Hepatocyte (in vitro differentiated cells): ENCODE measurements at regions not wholly inside any gene's neighbourhood (a gene's known extent, or its start where the extent isn't known, plus 50 kb on each side); places are given as distances from the start of the nearest gene placed in this dataset.

Experiments used
- EZH2 ChIP-seq: fragments of 200-600 bp; sonication (generic); IDR thresholded peaks from 2 replicates; pipeline ENCODE4 v1.6.1; 2016; ENCODE audit warnings: antibody characterized with exemption, mild to moderate bottlenecking, borderline replicate concordance
- EZH2phosphoT487 ChIP-seq: fragments of 200-600 bp; sonication (generic); IDR thresholded peaks from one replicate; pipeline ENCODE4 v1.6.1; 2018; ENCODE audit warnings: antibody characterized with exemption, mild to moderate bottlenecking, low read depth, moderate library complexity; ENCODE audit not compliant: unreplicated experiment, severe bottlenecking
- TF ChIP-seq, protein P1 (sequence below): fragments of 200-600 bp; sonication (generic); IDR thresholded peaks from 2 replicates; pipeline ENCODE4 v1.5.1; 2016; ENCODE audit warnings: antibody characterized with exemption, mild to moderate bottlenecking; ENCODE audit not compliant: poor library complexity

DNA sequence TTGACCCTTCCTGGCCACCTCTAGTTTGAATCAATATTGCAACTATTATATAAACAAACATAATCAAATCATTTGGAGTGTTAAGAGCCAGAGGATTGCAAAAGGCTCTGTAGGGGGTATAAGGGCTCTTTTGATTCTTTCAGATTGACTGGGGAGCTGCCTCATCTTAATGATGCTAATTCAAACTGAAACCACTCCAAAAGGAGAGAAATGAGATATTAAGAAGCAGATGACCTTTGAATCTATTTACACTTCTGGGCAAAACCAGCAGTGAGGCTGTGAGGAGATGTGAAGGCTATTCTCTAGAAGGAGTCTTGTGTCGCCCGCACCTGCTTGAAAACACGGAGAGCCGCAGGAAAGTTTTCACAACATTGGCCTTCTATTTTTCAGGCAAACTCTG lies 311.2 kb upstream of the CRIM1 start:
- TF ChIP-seq, protein P1, sequence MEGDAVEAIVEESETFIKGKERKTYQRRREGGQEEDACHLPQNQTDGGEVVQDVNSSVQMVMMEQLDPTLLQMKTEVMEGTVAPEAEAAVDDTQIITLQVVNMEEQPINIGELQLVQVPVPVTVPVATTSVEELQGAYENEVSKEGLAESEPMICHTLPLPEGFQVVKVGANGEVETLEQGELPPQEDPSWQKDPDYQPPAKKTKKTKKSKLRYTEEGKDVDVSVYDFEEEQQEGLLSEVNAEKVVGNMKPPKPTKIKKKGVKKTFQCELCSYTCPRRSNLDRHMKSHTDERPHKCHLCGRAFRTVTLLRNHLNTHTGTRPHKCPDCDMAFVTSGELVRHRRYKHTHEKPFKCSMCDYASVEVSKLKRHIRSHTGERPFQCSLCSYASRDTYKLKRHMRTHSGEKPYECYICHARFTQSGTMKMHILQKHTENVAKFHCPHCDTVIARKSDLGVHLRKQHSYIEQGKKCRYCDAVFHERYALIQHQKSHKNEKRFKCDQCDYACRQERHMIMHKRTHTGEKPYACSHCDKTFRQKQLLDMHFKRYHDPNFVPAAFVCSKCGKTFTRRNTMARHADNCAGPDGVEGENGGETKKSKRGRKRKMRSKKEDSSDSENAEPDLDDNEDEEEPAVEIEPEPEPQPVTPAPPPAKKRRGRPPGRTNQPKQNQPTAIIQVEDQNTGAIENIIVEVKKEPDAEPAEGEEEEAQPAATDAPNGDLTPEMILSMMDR = no peak
- TF ChIP-seq EZH2phosphoT487 (no peak), EZH2 (no peak)
